RCC 7860 (cell line): ENCODE measurements at regions not wholly inside any gene's neighbourhood (a gene's known extent, or its start where the extent isn't known, plus 50 kb on each side); places are given as distances from the start of the nearest gene placed in this dataset.

Experiments used
- DNase-seq: peaks from one replicate; pipeline ENCODE4 v3.0.0-alpha.2; 2015; ENCODE audit warnings: low spot score
- FAIRE-seq: peaks from 2 replicates; lab custom pipeline; 2012; peaks lifted over from hg19 to GRCh38; lab: Jason Lieb, UNC

GRCh38 chr15:55031727-55032126 lies 165.0 kb downstream of the RSL24D1 start:
- DNase-seq (no peak), FAIRE-seq (no peak)

- no peak for DNase-seq
- FAIRE-seq = no peak
Observed at GRCh38 chr15:55026381-55026780, 170.4 kb downstream of the RSL24D1 start.

GRCh38 chr15:55017635-55018034 lies 179.1 kb downstream of the RSL24D1 start:
- DNase-seq (no peak), FAIRE-seq (no peak)

- FAIRE-seq (no peak), DNase-seq (no peak)
Observed at GRCh38 chr15:55016225-55016624, 180.5 kb downstream of the RSL24D1 start.

DNA sequence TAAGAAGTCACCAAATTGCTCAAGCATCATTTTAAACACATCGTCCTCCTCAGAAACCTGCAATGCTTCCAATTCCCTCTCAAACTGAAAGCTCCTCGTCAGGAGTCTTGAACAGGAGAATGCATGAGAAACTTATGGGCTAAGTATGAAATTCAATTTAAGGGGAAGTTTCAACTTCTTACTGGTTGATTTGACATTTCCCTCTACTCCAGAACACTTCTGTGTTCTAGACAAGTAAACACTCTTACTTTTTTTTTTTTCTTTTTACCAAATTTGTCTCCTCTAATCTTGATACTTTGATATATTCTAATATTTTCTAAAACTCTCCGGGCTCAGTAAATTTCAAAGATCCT lies 181.7 kb downstream of the RSL24D1 start:
- FAIRE-seq = no peak
- DNase-seq = no peak

DNA sequence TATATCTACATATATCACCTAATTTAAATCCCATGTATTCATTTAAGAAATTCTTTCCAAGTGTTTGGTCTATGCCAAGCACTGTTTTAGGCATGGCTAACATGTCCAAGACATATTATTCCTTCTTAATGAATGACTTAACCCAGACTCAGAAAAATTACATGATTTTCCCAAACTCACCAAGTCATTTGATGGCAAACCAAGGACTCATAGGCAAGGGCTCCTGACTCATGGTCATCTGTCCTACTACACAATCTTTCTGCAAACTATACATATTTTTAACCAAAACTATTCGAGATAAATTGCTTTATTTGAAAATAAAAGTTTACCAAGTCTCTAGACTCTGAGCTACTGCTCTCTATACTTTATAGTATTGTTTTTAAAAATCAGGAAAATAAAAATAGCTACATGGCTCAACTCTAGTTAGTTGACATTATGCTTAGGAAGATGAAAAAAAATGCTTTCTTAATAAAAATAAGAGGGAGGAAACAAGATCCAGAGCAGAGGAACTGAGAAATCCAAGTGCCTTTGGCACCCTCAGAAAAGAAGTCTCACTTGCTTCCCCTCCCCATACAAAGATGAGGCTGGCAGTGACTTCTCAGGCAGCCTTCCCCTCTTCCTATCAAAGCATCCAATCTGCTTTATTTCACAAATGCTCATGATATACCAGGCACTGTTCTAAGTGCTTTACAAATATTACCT lies 182.2 kb downstream of the RSL24D1 start:
- no peak for DNase-seq
- no peak for FAIRE-seq

- no peak for DNase-seq
- FAIRE-seq = no peak
Observed at GRCh38 chr15:55008421-55008820, 188.3 kb downstream of the RSL24D1 start.

DNA sequence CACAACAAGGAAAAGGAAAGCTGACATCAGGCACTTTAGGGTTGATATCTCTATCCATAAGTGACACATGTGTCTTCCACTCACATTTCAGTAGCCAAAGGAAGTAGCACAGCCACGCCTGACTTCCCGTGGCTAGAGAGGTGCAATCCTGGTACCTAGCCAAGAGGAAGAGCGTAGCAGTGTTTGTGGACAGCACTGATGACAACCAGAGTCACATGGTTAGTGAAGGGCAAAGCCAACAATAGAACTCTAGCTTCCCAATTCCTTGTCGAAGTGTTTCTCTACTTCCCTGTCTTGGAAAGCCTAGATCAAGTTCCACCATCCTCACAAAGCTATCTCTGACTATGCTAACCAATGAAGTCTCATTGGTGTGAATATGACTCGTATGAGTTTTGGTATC lies 189.2 kb downstream of the RSL24D1 start:
- FAIRE-seq = no peak
- DNase-seq = no peak

- DNase-seq (no peak), FAIRE-seq (no peak)
Observed at GRCh38 chr15:55005679-55006078, 191.1 kb downstream of the RSL24D1 start.

DNA sequence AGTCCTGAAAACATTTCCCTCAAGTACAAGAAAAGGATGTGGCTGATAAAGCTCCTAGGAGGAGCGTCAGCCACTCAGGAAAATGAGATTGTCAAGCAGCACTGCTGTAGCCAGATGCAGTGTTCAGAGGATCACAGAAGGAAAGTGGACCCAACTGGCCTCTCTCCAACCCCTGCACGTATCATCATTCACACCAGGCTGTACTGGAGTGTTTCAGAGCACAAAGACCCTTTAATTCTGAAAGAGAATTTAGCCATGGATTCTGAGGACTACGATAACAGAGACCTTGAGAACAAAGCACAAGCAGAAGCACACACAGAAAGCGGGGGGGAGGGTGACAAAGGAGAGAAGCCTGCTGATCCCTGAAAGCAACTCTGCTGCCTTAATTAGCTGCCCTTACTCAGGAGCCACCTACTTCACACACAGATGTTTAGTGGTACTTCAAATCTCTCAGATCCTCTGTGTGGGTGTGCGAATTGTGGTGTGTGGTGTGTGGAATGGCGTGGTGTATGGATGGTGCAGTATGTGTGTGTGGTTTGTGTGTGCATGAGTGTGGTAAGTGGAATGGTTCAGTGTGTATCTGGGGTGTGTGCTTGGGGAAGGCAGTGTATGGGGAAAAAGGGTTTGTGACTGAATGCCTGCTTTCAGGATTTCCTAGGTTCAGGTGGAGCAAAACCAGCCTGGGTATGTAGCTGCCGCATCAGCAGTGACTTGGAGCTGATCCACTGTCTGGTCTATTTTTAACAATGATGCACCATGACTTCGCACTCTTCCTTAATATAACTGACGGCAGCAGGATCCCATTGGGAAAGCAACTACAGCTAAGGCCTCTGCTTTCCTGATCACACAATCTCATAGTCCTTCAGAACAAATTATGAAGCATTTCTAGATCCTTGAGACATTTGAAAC lies 192.5 kb downstream of the RSL24D1 start:
- no peak for FAIRE-seq
- no peak for DNase-seq

GRCh38 chr15:54998661-54999060 lies 198.1 kb downstream of the RSL24D1 start:
- no peak for FAIRE-seq

DNA sequence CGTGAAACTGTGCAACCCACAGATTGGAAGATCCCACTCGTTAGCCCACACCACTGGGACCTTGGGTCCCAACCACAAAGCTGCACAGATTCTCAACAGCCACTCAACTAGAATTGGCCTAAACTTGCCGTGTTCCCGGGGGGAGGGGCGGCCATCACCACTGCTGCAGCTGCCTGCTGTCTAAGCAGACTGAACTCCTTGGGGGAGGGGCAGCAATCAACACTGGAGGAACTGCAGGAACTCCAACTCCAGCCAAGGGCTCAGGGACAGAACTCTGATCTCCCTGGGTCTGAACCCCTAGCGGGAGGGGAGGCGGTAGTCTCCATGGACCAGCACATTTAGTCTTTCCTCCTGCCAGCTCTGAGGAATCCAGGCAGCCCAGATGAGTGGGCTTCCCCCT lies 205.9 kb downstream of the RSL24D1 start:
- no peak for FAIRE-seq

More at GRCh38 chr15:54998661-54999060, 198.1 kb downstream of the RSL24D1 start:
- no peak for DNase-seq

GRCh38 chr15:54987881-54988280 lies 208.9 kb downstream of the RSL24D1 start:
- no peak for DNase-seq
- FAIRE-seq = no peak

More for the DNA sequence above, 205.9 kb downstream of the RSL24D1 start:
- no peak for DNase-seq

- FAIRE-seq (no peak), DNase-seq (no peak)
Observed at GRCh38 chr15:54979964-54980363, 216.8 kb downstream of the RSL24D1 start.

- DNase-seq (no peak), FAIRE-seq (no peak)
Observed at GRCh38 chr15:54962637-54963036, 234.1 kb downstream of the RSL24D1 start.

GRCh38 chr15:54960266-54960665 lies 236.5 kb downstream of the RSL24D1 start:
- FAIRE-seq (no peak), DNase-seq (no peak)

DNA sequence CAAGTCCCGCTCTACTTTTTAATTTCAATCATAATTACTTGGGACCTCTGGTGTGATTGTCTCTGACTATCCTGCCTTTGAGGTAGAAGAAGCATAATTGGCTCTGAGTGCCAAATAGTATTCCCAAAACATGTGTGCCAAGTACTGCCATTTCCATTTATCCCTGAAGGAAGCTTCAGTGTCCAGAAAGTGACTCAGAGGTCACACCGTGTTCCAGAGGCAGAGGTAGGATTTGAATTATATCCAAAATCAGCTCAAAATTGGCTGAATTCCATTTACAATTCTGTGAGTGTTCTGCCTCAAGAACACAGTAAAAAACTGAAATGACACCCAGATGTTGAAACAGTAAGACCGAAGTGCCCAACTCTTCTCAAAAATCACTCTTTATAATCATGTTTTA lies 255.3 kb downstream of the RSL24D1 start:
- no peak for DNase-seq
- FAIRE-seq = no peak

GRCh38 chr15:54917312-54917711 lies 279.4 kb downstream of the RSL24D1 start:
- DNase-seq (no peak), FAIRE-seq (no peak)

GRCh38 chr15:54915380-54915779 lies 281.4 kb downstream of the RSL24D1 start:
- FAIRE-seq = no peak
- no peak for DNase-seq

- no peak for FAIRE-seq
- DNase-seq = no peak
Observed at GRCh38 chr15:54884312-54884711, 312.4 kb downstream of the RSL24D1 start.

DNA sequence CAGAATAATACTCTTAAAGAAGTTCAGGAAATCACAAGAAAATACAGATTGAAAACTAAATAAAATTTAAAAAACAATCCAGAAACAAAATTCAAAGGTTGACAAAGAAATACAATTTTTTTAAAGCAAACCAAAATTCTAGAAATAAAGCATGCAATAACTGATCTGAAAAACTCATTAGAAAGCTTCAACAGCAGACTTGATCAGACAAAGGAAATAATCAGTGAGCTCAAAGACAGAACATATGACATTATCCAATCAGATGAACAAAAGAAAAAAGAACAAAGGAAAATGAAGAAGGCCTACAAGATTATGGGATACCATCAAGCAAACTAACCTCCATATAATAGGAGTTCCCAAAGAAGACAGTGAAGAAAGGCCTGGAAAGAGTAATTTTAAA lies 336.8 kb downstream of the RSL24D1 start:
- no peak for DNase-seq
- FAIRE-seq = no peak

- no peak for FAIRE-seq
- no peak for DNase-seq
Observed at GRCh38 chr15:54854667-54855066, 342.1 kb downstream of the RSL24D1 start.
